ENCODE measurements at regions not wholly inside any gene's neighbourhood (a gene's known extent, or its start where the extent isn't known, plus 50 kb on each side); places are given as distances from the start of the nearest gene placed in this dataset.

DNA sequence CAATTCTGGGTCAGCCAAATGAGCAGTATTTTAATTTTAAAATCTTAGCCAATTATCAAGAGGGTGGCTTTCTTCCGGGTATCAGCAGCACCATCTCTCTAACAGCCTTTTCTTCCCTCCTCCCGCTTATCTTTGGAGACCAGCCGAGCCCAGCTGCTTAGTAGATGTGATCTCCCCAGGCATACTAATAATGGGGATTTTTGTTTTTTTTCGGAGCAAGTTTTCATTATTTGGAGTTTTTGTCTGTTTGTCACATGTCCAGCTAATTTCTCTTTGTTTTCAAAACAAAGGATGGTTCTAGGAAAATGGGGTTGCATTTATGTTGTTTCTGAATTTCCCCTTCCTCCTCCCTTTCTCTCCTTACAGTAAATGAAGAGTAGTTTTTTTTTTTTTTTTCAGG lies 170.5 kb upstream of the MPHOSPH6 start:
- TF ChIP-seq FOSL2 (IDR thresholded peaks at IDR 0.05; ENCODE audit: borderline replicate concordance, low read depth) (no peak), TAF1 (IDR thresholded peaks at IDR 0.05; ENCODE audit: borderline replicate concordance, low read depth, low read length) (no peak)
- TF ChIP-seq, protein P1, sequence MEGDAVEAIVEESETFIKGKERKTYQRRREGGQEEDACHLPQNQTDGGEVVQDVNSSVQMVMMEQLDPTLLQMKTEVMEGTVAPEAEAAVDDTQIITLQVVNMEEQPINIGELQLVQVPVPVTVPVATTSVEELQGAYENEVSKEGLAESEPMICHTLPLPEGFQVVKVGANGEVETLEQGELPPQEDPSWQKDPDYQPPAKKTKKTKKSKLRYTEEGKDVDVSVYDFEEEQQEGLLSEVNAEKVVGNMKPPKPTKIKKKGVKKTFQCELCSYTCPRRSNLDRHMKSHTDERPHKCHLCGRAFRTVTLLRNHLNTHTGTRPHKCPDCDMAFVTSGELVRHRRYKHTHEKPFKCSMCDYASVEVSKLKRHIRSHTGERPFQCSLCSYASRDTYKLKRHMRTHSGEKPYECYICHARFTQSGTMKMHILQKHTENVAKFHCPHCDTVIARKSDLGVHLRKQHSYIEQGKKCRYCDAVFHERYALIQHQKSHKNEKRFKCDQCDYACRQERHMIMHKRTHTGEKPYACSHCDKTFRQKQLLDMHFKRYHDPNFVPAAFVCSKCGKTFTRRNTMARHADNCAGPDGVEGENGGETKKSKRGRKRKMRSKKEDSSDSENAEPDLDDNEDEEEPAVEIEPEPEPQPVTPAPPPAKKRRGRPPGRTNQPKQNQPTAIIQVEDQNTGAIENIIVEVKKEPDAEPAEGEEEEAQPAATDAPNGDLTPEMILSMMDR (IDR thresholded peaks at IDR 0.05): no peak

Data from SK-N-SH (cell line).